SK-N-MC (cell line): ENCODE measurements at regions not wholly inside any gene's neighbourhood (a gene's known extent, or its start where the extent isn't known, plus 50 kb on each side); places are given as distances from the start of the nearest gene placed in this dataset.

Source experiments
- EZH2 ChIP-seq: fragments of 200-600 bp; sonication (generic); IDR thresholded peaks from one replicate; pipeline ENCODE4 v1.6.1; 2017; ENCODE audit warnings: antibody characterized with exemption
- POLR2AphosphoS5 ChIP-seq: IDR thresholded peaks from 2 replicates; pipeline ENCODE4 v1.6.1; 2012; ENCODE audit warnings: mild to moderate bottlenecking, low read depth, low read length, borderline replicate concordance

DNA sequence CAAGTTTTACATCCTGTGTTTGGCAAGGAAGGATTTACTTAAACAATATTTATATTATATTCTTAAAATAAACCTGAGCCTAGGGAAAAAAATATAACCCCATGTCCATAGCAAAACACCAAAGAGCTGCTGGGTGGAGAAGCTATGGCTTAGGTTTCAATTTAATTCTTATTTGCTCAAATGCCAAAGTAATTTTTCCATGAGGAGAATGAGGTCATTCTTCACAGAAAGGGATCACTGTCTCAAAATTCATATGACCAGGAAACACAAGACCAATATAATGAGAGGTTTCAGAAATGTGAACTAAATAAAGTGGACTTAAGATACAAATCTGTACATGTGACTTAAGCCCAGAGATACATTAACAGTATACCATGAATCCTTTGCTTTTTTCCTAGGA, 195.0 kb downstream of the PHLDA1 start:
- TF ChIP-seq EZH2 (no peak), POLR2AphosphoS5 (no peak)
